Mesendoderm (in vitro differentiated cells): ENCODE measurements at regions not wholly inside any gene's neighbourhood (a gene's known extent, or its start where the extent isn't known, plus 50 kb on each side); places are given as distances from the start of the nearest gene placed in this dataset.

Experiments
- DNase-seq: peaks from one replicate; pipeline ENCODE4 v3.0.0; 2013
- H2AK5ac ChIP-seq: 2 replicates; pipeline ENCODE4 v1.6.1; 2013; ENCODE audit warnings: low read length, inconsistent platforms
- H2BK120ac ChIP-seq: 2 replicates; pipeline ENCODE4 v1.6.1; 2013; ENCODE audit warnings: low read depth, mild to moderate bottlenecking, low read length, moderate library complexity, mixed read lengths
- H2BK15ac ChIP-seq: replicated peaks from 2 replicates; pipeline ENCODE4 v1.6.1; 2013; ENCODE audit warnings: low read depth, mild to moderate bottlenecking, moderate library complexity
- H2BK5ac ChIP-seq: 2 replicates; pipeline ENCODE4 v1.6.1; 2013; ENCODE audit warnings: low read length, inconsistent platforms
- H3K18ac ChIP-seq: 2 replicates; pipeline ENCODE4 v1.6.1; 2013; ENCODE audit warnings: mild to moderate bottlenecking, low read length, mixed read lengths
- H3K23ac ChIP-seq: one replicate; pipeline ENCODE4 v1.6.1; 2013; ENCODE audit warnings: low read length
- H3K27ac ChIP-seq: 2 replicates; pipeline ENCODE4 v1.5.1; 2013; ENCODE audit warnings: low read depth, mild to moderate bottlenecking, inconsistent platforms, low read length, moderate library complexity
- H3K27me3 ChIP-seq: 2 replicates; pipeline ENCODE4 v1.6.1; 2013; ENCODE audit warnings: low read length, control low read depth, mild to moderate bottlenecking, inconsistent platforms; ENCODE audit not compliant: insufficient read depth, poor library complexity
- H3K36me3 ChIP-seq: 2 replicates; pipeline ENCODE4 v1.6.1; 2013; ENCODE audit warnings: low read length, inconsistent platforms; ENCODE audit not compliant: control insufficient read depth, insufficient read depth
- H3K4ac ChIP-seq: one replicate; pipeline ENCODE4 v1.6.1; 2013; ENCODE audit warnings: low read depth, mild to moderate bottlenecking, low read length, moderate library complexity
- H3K4me1 ChIP-seq: 2 replicates; pipeline ENCODE4 v1.6.1; 2013; ENCODE audit warnings: low read depth, low read length, inconsistent platforms; ENCODE audit not compliant: control insufficient read depth
- H3K4me2 ChIP-seq: 2 replicates; pipeline ENCODE4 v1.6.1; 2013; ENCODE audit warnings: low read length
- H3K4me3 ChIP-seq: 2 replicates; pipeline ENCODE4 v1.5.1; 2013; ENCODE audit warnings: mild to moderate bottlenecking, low read length
- H3K56ac ChIP-seq: one replicate; pipeline ENCODE4 v1.6.1; 2013; ENCODE audit warnings: low read length
- H3K79me1 ChIP-seq: 2 replicates; pipeline ENCODE4 v1.6.1; 2013; ENCODE audit warnings: low read length, inconsistent platforms
- H3K79me2 ChIP-seq: 2 replicates; pipeline ENCODE4 v1.6.1; 2013; ENCODE audit warnings: mild to moderate bottlenecking, low read length; ENCODE audit not compliant: control insufficient read depth, insufficient read depth
- H3K9ac ChIP-seq: 2 replicates; pipeline ENCODE4 v1.6.1; 2013; ENCODE audit warnings: low read length, inconsistent platforms
- H4K5ac ChIP-seq: one replicate; pipeline ENCODE4 v1.6.1; 2013; ENCODE audit warnings: low read length
- H4K8ac ChIP-seq: one replicate; pipeline ENCODE4 v1.6.1; 2013; ENCODE audit warnings: low read depth, mild to moderate bottlenecking, control low read depth, low read length, moderate library complexity
- WGBS: extraction: QIAGEN DNeasy Blood & Tissue Kit; methylation state at CpG from one replicate; pipeline ENCODE4 v1.1.7; 2013; ENCODE audit warnings: low lambda C conversion rate, missing lambda C conversion rate; ENCODE audit not compliant: insufficient coverage; ENCODE audit errors: extremely low coverage; 5-methylcytosine and 5-hydroxymethylcytosine counted together

- Histone ChIP-seq H2BK15ac (no peak overlapping the region), H3K4me1 (no peaks in the 10 kb centered on the region), H3K27ac (no peak overlapping the region), H3K79me2 (no peaks in the 10 kb centered on the region), H3K4ac (no peak overlapping the region), H4K8ac (no peak overlapping the region), H3K79me1 (no peaks in the 10 kb centered on the region), H3K18ac (no peak overlapping the region), H3K9ac (no peak overlapping the region), H4K5ac (no peak overlapping the region), H3K56ac (no peak overlapping the region), H3K36me3 (no peaks in the 10 kb centered on the region), H2BK120ac (no peak overlapping the region), H2BK5ac (no peak overlapping the region), H3K23ac (no peak overlapping the region), H3K4me2 (no peak overlapping the region), H3K4me3 (no peak overlapping the region), H2AK5ac (no peak overlapping the region), H3K27me3 (no peaks in the 10 kb centered on the region)
- DNase-seq: no peak
- no CpG with 5 or more reads among the region's 2 CpGs for WGBS
Measured at GRCh38 chr5:145243016-145243415, 592.1 kb downstream of the PRELID2 start.

DNA sequence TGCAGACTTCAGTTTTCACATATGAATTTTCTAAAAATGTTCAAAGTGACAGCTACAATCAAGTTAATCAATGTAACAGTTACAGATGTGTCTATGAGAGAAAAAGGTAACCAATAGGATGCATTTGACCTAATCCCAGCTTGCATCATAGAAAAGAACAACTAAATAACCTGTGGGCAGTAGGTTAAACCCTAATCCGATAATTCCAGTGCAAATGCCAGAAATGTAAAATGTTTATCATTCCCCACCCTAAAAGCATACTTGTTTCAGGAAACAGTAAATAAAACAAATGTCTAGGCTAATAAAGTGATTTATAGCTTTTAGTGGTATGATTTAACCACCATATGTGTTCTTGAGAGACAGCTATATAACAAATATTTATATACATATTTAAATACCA, 592.6 kb downstream of the PRELID2 start:
- Histone ChIP-seq H2BK120ac (no peak overlapping the region), H3K27ac (no peak overlapping the region), H3K9ac (no peak overlapping the region), H3K23ac (no peak overlapping the region), H2BK5ac (no peak overlapping the region), H3K4me2 (no peak overlapping the region), H3K18ac (no peak overlapping the region), H3K4me3 (no peak overlapping the region), H3K4me1 (peaks cover 2% of the 10 kb centered on the region), H3K79me2 (no peaks in the 10 kb centered on the region), H2AK5ac (no peak overlapping the region), H3K4ac (no peak overlapping the region), H3K27me3 (no peaks in the 10 kb centered on the region), H3K79me1 (no peaks in the 10 kb centered on the region), H3K36me3 (no peaks in the 10 kb centered on the region), H3K56ac (no peak overlapping the region), H4K5ac (no peak overlapping the region), H2BK15ac (no peak overlapping the region), H4K8ac (no peak overlapping the region)
- no peak for DNase-seq
- WGBS: no CpG with 5 or more reads among the region's 1 CpG

- Histone ChIP-seq H3K4ac (no peak overlapping the region), H3K9ac (no peak overlapping the region), H3K4me2 (no peak overlapping the region), H3K36me3 (no peaks in the 10 kb centered on the region), H3K27ac (no peak overlapping the region), H3K23ac (no peak overlapping the region), H3K4me3 (no peak overlapping the region), H2BK5ac (no peak overlapping the region), H3K27me3 (no peaks in the 10 kb centered on the region), H2BK120ac (no peak overlapping the region), H3K18ac (no peak overlapping the region), H4K5ac (no peak overlapping the region), H2AK5ac (no peak overlapping the region), H3K56ac (no peak overlapping the region), H2BK15ac (peak overlapping the region; percentile 89), H3K4me1 (peaks cover 8% of the 10 kb centered on the region), H4K8ac (no peak overlapping the region), H3K79me1 (no peaks in the 10 kb centered on the region), H3K79me2 (no peaks in the 10 kb centered on the region)
- no CpG with 5 or more reads among the region's 3 CpGs for WGBS
- DNase-seq: peak; percentile 88
Measured at GRCh38 chr5:145237843-145238242, 597.3 kb downstream of the PRELID2 start.

DNA sequence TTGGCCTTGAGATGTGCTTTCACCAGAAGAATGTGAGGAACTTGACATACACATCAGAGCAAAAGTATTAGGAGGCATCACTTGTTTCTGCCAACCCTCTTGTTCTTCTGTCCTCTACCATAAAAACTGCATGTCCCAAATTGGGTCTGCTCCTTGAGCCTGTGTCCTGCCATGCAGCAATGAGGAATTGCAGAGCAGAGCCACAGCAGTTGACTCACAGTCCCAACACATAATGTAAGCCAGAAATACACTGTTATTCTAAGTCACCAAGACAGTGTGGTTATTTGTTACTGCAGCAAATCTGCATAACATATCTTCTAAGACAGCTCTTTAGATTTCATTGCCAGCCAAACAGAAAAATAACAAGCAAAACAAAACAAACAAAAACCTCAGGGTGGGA, 598.2 kb downstream of the PRELID2 start:
- Histone ChIP-seq H3K79me2 (no peaks in the 10 kb centered on the region), H2BK5ac (no peak overlapping the region), H3K4me2 (no peak overlapping the region), H3K79me1 (no peaks in the 10 kb centered on the region), H3K4me1 (peaks cover 8% of the 10 kb centered on the region), H3K9ac (no peak overlapping the region), H3K27ac (no peak overlapping the region), H3K27me3 (no peaks in the 10 kb centered on the region), H3K18ac (no peak overlapping the region), H4K5ac (no peak overlapping the region), H3K23ac (no peak overlapping the region), H3K4me3 (no peak overlapping the region), H3K56ac (no peak overlapping the region), H2BK15ac (no peak overlapping the region), H2BK120ac (no peak overlapping the region), H3K4ac (no peak overlapping the region), H2AK5ac (no peak overlapping the region), H4K8ac (no peak overlapping the region), H3K36me3 (no peaks in the 10 kb centered on the region)
- DNase-seq: no peak

DNA sequence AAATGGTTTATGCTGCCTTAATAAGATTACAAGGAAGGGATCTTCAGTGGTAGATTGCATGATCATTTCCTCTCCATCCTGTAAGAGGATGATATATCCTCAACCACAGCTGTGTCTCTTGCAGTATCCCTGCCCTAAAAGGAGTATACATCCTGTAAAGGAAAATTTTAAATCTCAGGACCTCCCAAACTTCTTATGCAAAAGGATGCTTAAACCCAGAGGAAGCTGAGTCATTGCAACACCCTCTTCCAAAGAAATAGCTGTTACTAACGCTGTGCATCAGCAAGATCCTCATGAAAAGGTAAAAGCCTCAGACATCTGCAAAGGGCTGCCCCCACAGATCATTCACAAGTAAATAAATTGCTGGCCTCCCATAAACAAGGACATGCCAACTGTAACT, 599.0 kb downstream of the PRELID2 start:
- Histone ChIP-seq H3K23ac (no peak overlapping the region), H3K79me2 (no peaks in the 10 kb centered on the region), H3K9ac (no peak overlapping the region), H3K4ac (no peak overlapping the region), H3K36me3 (no peaks in the 10 kb centered on the region), H3K56ac (no peak overlapping the region), H2BK15ac (no peak overlapping the region), H4K5ac (no peak overlapping the region), H2BK5ac (no peak overlapping the region), H2AK5ac (no peak overlapping the region), H4K8ac (no peak overlapping the region), H3K4me1 (peaks cover 8% of the 10 kb centered on the region), H3K18ac (peak overlapping the region; percentile 28), H3K4me2 (no peak overlapping the region), H3K27me3 (no peaks in the 10 kb centered on the region), H3K4me3 (no peak overlapping the region), H3K27ac (no peak overlapping the region), H2BK120ac (no peak overlapping the region), H3K79me1 (no peaks in the 10 kb centered on the region)
- DNase-seq: peak; percentile 12
- no CpG with 5 or more reads among the region's 1 CpG for WGBS

DNA sequence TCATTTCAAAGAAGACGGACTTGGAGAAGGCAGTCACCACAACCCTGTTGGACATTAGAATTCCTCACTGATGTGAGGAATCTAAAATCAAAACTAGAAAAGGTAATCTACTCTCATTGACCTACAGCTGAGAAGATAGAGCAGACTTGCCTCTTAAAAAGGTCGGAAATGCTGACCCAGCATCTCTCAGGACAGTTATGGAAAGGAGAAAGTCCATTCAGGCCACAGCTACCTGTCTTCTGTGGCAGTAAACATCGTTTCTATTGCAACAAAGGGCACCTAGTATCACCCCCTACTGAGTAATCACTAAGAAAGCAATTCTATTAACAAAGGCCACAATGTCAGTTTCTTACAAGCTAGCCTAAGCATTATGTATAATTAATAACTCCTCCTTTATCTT, 601.7 kb downstream of the PRELID2 start:
- no peaks in the 10 kb centered on the region for H3K79me2 ChIP-seq
- no peak overlapping the region for H2AK5ac ChIP-seq
- H3K27ac ChIP-seq: no peak overlapping the region
- no peak overlapping the region for H3K56ac ChIP-seq
- H3K36me3 ChIP-seq: no peaks in the 10 kb centered on the region
- no peak overlapping the region for H2BK15ac ChIP-seq
- no peak overlapping the region for H3K4ac ChIP-seq
- no peak overlapping the region for H3K4me3 ChIP-seq
- H4K8ac ChIP-seq: no peak overlapping the region
- peaks cover 8% of the 10 kb centered on the region for H3K4me1 ChIP-seq
- no peak overlapping the region for H3K9ac ChIP-seq
- no peak overlapping the region for H3K4me2 ChIP-seq
- H3K23ac ChIP-seq: no peak overlapping the region
- no peak overlapping the region for H4K5ac ChIP-seq
- no peak overlapping the region for H2BK5ac ChIP-seq
- DNase-seq: no peak
- no peaks in the 10 kb centered on the region for H3K27me3 ChIP-seq
- H2BK120ac ChIP-seq: no peak overlapping the region
- H3K79me1 ChIP-seq: no peaks in the 10 kb centered on the region
- WGBS: no CpG with 5 or more reads among the region's 3 CpGs
- no peak overlapping the region for H3K18ac ChIP-seq
